Uterus (tissue), 3 donors: ENCODE measurements at regions not wholly inside any gene's neighbourhood (a gene's known extent, or its start where the extent isn't known, plus 50 kb on each side); places are given as distances from the start of the nearest gene placed in this dataset.

ENCODE experiments used
- DNase-seq, 2 donors: peaks; one replicate each; pipeline ENCODE4 v3.0.0-alpha.2; 2019 to 2020
- H3K27ac ChIP-seq, 2 donors: fragments of 200-600 bp; sonication (generic); 1 replicate in 1 of 2; 2 replicates in 1 of 2; pipeline ENCODE4 v1.5.1; 2016 to 2018
- H3K27me3 ChIP-seq, 2 donors: fragments of 200-600 bp; sonication (generic); one replicate each; pipeline ENCODE4 v1.5.1; 2018 to 2019; ENCODE audit warnings: control low read depth in 1 of 2
- H3K36me3 ChIP-seq, 2 donors: fragments of 200-600 bp; sonication (generic); one replicate each; pipeline ENCODE4 v1.5.1; 2019; ENCODE audit warnings: control low read depth in 1 of 2
- H3K4me1 ChIP-seq, 2 donors: fragments of 200-600 bp; sonication (generic); one replicate each; pipeline ENCODE4 v1.5.1; 2018 to 2019; ENCODE audit warnings: control low read depth in 1 of 2
- H3K4me3 ChIP-seq, 2 donors: fragments of 200-600 bp; sonication (generic); 1 replicate in 1 of 2; 2 replicates in 1 of 2; pipeline ENCODE4 v1.5.1; 2018 to 2019; ENCODE audit warnings: mild to moderate bottlenecking in 1 of 2
- H3K9me3 ChIP-seq, 2 donors: fragments of 200-600 bp; sonication (generic); one replicate each; pipeline ENCODE4 v1.5.1; 2019; ENCODE audit warnings: control low read depth in 1 of 2
- CTCF ChIP-seq, 4 experiments: fragments of 200-600 bp in 2 of 4; fragments of 450-650 bp in 2 of 4; sonication (generic) in 2 of 4; IDR thresholded peaks; one replicate each; pipeline ENCODE4 v1.5.1; 2016 to 2019; ENCODE audit warnings: antibody characterized with exemption in 4 of 4, mild to moderate bottlenecking in 2 of 4, moderate library complexity in 1 of 4
- POLR2A ChIP-seq, 2 donors: fragments of 450-650 bp; IDR thresholded peaks; one replicate each; pipeline ENCODE4 v1.6.1; 2016; ENCODE audit warnings: antibody characterized with exemption in 2 of 2, mild to moderate bottlenecking in 1 of 2, moderate library complexity in 1 of 2
- intact Hi-C: fragments of 100-400 bp; cut with DNase I; formaldehyde crosslinking; loops from one replicate; pipeline ENCODE4 v1.15.1; 2023; ENCODE audit warnings: low total_unique reads
- donor health status: DM: yes; HTN: yes; CAD: no.

- Histone ChIP-seq H3K27ac (no peak overlapping the region), H3K9me3 (no peaks in the 10 kb centered on the region), H3K4me1 (no peaks in the 10 kb centered on the region), H3K27me3 (no peaks in the 10 kb centered on the region), H3K36me3 (no peaks in the 10 kb centered on the region), H3K4me3 (no peak overlapping the region)
- TF ChIP-seq POLR2A (IDR thresholded peaks at IDR 0.05) (no peak), CTCF (IDR thresholded peaks at IDR 0.05) (no peak)
- DNase-seq, result no peak
- intact Hi-C loops, result no loop called here
Observed at GRCh38 chr18:42228581-42228980, 273.5 kb downstream of the PIK3C3 start.

DNA sequence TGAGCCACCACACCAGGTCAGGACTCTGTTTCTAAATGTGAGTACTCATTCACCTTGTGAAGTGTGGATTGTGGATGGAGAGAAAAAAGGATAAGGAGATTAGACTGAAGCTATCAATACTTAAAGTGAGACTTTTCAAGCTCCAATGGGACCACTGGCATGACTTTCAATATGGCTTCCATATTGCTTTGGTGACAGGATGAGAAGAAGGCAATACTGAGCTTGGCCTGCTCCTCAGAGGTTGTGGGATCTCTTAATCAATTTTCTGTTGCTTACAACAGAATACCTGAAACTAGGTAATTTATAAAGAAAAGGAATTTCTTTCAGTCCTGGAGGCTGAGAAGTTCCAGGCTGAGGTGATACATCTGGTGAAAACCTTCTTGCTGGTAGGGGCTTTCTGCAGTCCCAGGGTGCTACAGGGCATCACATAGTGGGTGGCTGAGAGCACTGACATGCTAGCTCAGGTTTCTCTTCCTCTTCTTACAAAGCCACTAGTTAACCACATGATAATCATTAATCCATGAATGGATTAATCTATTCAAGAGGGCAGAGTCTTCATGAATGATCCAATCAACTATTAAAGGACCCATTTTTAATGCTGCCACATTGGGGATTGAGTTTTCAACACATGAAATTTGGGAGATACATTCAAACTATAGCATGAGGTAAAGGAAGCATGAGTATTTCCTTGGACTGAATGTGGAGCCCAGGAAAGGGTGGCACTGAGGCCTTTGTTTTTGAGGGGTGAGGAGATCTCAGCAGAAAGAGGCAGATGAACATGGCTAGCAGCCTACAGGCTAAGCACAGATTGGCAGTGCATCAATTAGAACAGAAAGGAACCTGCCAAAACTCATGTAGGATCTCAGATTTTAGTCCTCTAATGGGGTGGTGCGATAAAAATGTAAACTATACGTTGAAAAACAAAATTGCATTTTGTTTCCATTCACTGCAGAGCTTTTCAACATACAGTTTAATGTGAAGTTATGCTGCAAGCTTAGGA, 274.5 kb downstream of the PIK3C3 start:
- intact Hi-C loops, result no loop called here
- no peaks in the 10 kb centered on the region for H3K36me3 ChIP-seq
- TF ChIP-seq POLR2A (IDR thresholded peaks at IDR 0.05) (no peak), CTCF (IDR thresholded peaks at IDR 0.05) (no peak)

GRCh38 chr18:42230636-42231035, 275.6 kb downstream of the PIK3C3 start:
- intact Hi-C loops, result no loop called here
- Histone ChIP-seq H3K36me3 (no peaks in the 10 kb centered on the region), H3K9me3 (no peaks in the 10 kb centered on the region), H3K27me3 (no peaks in the 10 kb centered on the region), H3K27ac (no peak overlapping the region), H3K4me1 (no peaks in the 10 kb centered on the region), H3K4me3 (no peak overlapping the region)
- TF ChIP-seq CTCF (IDR thresholded peaks at IDR 0.05), result no peak
- no peak for TF ChIP-seq POLR2A (IDR thresholded peaks at IDR 0.05)
- no peak for DNase-seq

More for the DNA sequence above, 274.5 kb downstream of the PIK3C3 start:
- no peak for DNase-seq
- no peaks in the 10 kb centered on the region for H3K4me1 ChIP-seq
- H3K9me3 ChIP-seq, result no peaks in the 10 kb centered on the region
- H3K4me3 ChIP-seq, result no peak overlapping the region
- H3K27ac ChIP-seq, result no peak overlapping the region
- no peaks in the 10 kb centered on the region for H3K27me3 ChIP-seq

DNA sequence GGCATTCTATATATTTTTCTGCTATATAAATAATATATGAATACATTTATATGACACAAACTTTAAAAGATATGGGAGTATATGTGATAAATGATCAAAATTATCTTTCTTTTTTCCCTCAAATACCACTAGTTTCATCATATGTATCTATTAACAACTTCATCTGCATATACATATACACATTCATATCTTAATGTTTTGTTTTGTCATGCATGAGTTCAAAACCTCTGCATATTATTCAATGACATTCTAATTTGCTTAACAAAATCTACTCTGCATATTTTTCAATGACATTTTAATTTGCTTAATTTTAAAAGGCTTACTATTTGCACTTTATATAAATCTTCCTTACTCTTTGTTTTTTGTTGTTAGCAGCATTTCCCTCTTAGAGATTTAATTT, 276.2 kb downstream of the PIK3C3 start:
- Histone ChIP-seq H3K27me3 (no peaks in the 10 kb centered on the region), H3K9me3 (no peaks in the 10 kb centered on the region), H3K36me3 (no peaks in the 10 kb centered on the region), H3K4me1 (no peaks in the 10 kb centered on the region), H3K27ac (no peak overlapping the region), H3K4me3 (no peak overlapping the region)
- no peak for DNase-seq
- intact Hi-C loops, result no loop called here
- TF ChIP-seq CTCF (IDR thresholded peaks at IDR 0.05) (no peak), POLR2A (IDR thresholded peaks at IDR 0.05) (no peak)

DNA sequence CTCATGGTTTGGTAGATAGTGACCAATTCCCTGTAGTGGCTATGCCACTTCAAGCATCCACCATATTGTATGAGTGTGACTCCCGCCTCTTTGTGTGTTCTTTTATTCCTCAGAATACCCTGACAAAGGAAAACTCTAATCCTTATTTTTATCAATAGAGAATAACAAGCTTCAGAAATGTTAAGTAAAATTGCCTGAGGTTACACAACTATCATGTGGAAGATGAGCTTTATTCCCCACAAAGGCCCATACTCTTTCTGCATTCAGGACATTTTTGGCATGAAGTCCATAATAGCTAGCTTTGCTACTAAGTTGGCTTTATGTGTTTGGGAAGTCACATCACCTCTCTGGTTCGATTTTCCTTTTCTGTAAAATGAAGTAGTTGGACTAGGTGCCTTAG, 276.8 kb downstream of the PIK3C3 start:
- intact Hi-C loops, result no loop called here
- TF ChIP-seq POLR2A (IDR thresholded peaks at IDR 0.05) (no peak), CTCF (IDR thresholded peaks at IDR 0.05) (no peak)

More for the DNA sequence above, 276.8 kb downstream of the PIK3C3 start:
- Histone ChIP-seq H3K4me3 (no peak overlapping the region), H3K36me3 (no peaks in the 10 kb centered on the region), H3K4me1 (no peaks in the 10 kb centered on the region), H3K27ac (no peak overlapping the region), H3K27me3 (no peaks in the 10 kb centered on the region), H3K9me3 (no peaks in the 10 kb centered on the region)
- no peak for DNase-seq
